Naive thymus-derived CD8-positive, alpha-beta T cell (primary cell): ENCODE measurements at regions not wholly inside any gene's neighbourhood (a gene's known extent, or its start where the extent isn't known, plus 50 kb on each side); places are given as distances from the start of the nearest gene placed in this dataset.
"Not testable (repeated sequence)": the region's sequence is repeated elsewhere in the genome, so short reads cannot be mapped to it uniquely, and the experiment has no call there.

ENCODE experiments used
- ATAC-seq, 2 donors: fragments of 150-1000 bp; cut with Tn5 transposase in 1 of 2; sonication (Bioruptor Pico), chemical (Tn5 transposase) in 1 of 2; 1 replicate in 1 of 2; 2 replicates in 1 of 2; pipeline ENCODE4 v1.10.0; 2021; ENCODE audit warnings: mild to moderate bottlenecking in 2 of 2, moderate library complexity in 2 of 2
- POLR2A ChIA-PET: fragments of 350-600 bp; sonication (Branson Sonifier 250); formaldehyde crosslinking; loops from one replicate; lab custom pipeline; 2021; ENCODE audit warnings: antibody characterized with exemption; lab: Charles Lee
- DNase-seq, 10 donors: peaks; one replicate each; pipeline versions ENCODE4 v3.0.0 to v3.0.0-alpha.2; 2020 to 2022
- H3K27ac Mint-ChIP-seq, 10 donors: one replicate each; pipeline ENCODE4 v1.8.0; 2020 to 2022; ENCODE audit warnings: mild to moderate bottlenecking in 10 of 10, mixed read lengths in 10 of 10, moderate library complexity in 4 of 10, inconsistent platforms in 1 of 10
- H3K27me3 Mint-ChIP-seq, 5 donors: one replicate each; pipeline ENCODE4 v1.8.0; 2021 to 2022; ENCODE audit warnings: mixed read lengths in 5 of 5
- H3K36me3 Mint-ChIP-seq, 3 donors: one replicate each; pipeline ENCODE4 v1.8.0; 2020 to 2022; ENCODE audit warnings: mixed read lengths in 3 of 3, mild to moderate bottlenecking in 2 of 3, inconsistent platforms in 1 of 3
- H3K4me1 Mint-ChIP-seq, 4 donors: one replicate each; pipeline ENCODE4 v1.8.0; 2021 to 2022; ENCODE audit warnings: mixed read lengths in 4 of 4
- H3K4me3 Mint-ChIP-seq, 10 donors: one replicate each; pipeline ENCODE4 v1.8.0; 2020 to 2022; ENCODE audit warnings: mild to moderate bottlenecking in 10 of 10, mixed read lengths in 10 of 10, moderate library complexity in 6 of 10, inconsistent platforms in 1 of 10
- H3K9me3 Mint-ChIP-seq, 9 donors: one replicate each; pipeline ENCODE4 v1.8.0; 2020 to 2022; ENCODE audit warnings: mixed read lengths in 9 of 9, mild to moderate bottlenecking in 3 of 9, inconsistent platforms in 1 of 9, moderate library complexity in 1 of 9

- H3K4me1 Mint-ChIP-seq, H3K9me3 Mint-ChIP-seq, POLR2A ChIA-PET, H3K36me3 Mint-ChIP-seq, H3K27me3 Mint-ChIP-seq: not testable (repeated sequence)
- Mint-ChIP-seq H3K27ac (peak overlapping the region in 5 of 10 donors; percentile 69 to 94 (median 93)), H3K4me3 (peak overlapping the region in 3 of 10 donors; percentile 39 to 67 (median 52))
- DNase-seq: peak in 2 of 10 donors; percentile 14 to 15
- peak in 1 of 2 donors; percentile 86 for ATAC-seq
Observed at GRCh38 chrX:95165-95564, 186.0 kb upstream of the PLCXD1 start.
